ENCODE measurements at regions not wholly inside any gene's neighbourhood (a gene's known extent, or its start where the extent isn't known, plus 50 kb on each side); places are given as distances from the start of the nearest gene placed in this dataset.

GRCh38 chr17:77564278-77564920 is 394.1 kb upstream of the TNRC6C start:
- no peaks in the 10 kb centered on the region for H3K4me1 ChIP-seq (ENCODE audit: control insufficient read depth, insufficient read depth, low read length)
- H3K9me3 ChIP-seq (ENCODE audit: control insufficient read depth, insufficient read depth, low read length): no peaks in the 10 kb centered on the region
- WGBS (ENCODE audit: insufficient coverage, insufficient read length): no CpG with 5 or more reads among the region's 13 CpGs

DNA sequence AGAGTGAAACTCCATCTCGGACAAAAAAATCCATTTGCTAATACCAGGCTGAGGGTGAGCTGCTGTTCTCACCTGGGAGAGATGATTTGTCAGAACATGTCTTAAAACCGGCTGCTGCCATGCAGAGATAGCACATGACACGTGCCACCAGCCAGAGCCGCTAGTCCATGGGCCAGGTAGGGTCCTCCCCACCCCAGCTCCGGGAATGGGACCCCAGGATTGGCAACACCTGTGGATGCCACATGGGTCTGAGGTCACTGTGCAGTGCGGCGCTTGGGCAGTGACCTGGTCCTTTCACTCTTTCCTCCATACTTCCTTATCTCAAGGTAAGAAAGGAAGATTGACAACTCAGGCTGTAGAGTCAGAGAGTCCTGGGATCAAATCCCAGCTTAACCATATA is 393.3 kb upstream of the TNRC6C start:
- Histone ChIP-seq H3K4me1 (ENCODE audit: control insufficient read depth, insufficient read depth, low read length) (no peaks in the 10 kb centered on the region), H3K4me3 (ENCODE audit: low read length) (no peak overlapping the region), H3K27me3 (ENCODE audit: control insufficient read depth, insufficient read depth, low read length) (no peaks in the 10 kb centered on the region), H3K9me3 (ENCODE audit: control insufficient read depth, insufficient read depth, low read length) (no peaks in the 10 kb centered on the region), H3K36me3 (ENCODE audit: control insufficient read depth, insufficient read depth, low read length) (no peaks in the 10 kb centered on the region), H3K27ac (ENCODE audit: low read length) (no peak overlapping the region)
- DNase-seq (ENCODE audit: low read depth, low spot score): no peak
- WGBS (ENCODE audit: insufficient coverage, insufficient read length): no CpG with 5 or more reads among the region's 7 CpGs

More at GRCh38 chr17:77564278-77564920, 394.1 kb upstream of the TNRC6C start:
- Histone ChIP-seq H3K27me3 (ENCODE audit: control insufficient read depth, insufficient read depth, low read length) (no peaks in the 10 kb centered on the region), H3K36me3 (ENCODE audit: control insufficient read depth, insufficient read depth, low read length) (no peaks in the 10 kb centered on the region), H3K4me3 (ENCODE audit: low read length) (no peak overlapping the region), H3K27ac (ENCODE audit: low read length) (no peak overlapping the region)
- DNase-seq (ENCODE audit: low read depth, low spot score): no peak

GRCh38 chr17:77566151-77566550 is 392.4 kb upstream of the TNRC6C start:
- no peak overlapping the region for H3K4me3 ChIP-seq (ENCODE audit: low read length)
- no peaks in the 10 kb centered on the region for H3K36me3 ChIP-seq (ENCODE audit: control insufficient read depth, insufficient read depth, low read length)
- no peaks in the 10 kb centered on the region for H3K9me3 ChIP-seq (ENCODE audit: control insufficient read depth, insufficient read depth, low read length)
- no peak for DNase-seq (ENCODE audit: low read depth, low spot score)
- no CpG with 5 or more reads among the region's 7 CpGs for whole genome bisulfite sequencing (ENCODE audit: insufficient coverage, insufficient read length)
- H3K27ac ChIP-seq (ENCODE audit: low read length): no peak overlapping the region
- H3K4me1 ChIP-seq (ENCODE audit: control insufficient read depth, insufficient read depth, low read length): no peaks in the 10 kb centered on the region
- no peaks in the 10 kb centered on the region for H3K27me3 ChIP-seq (ENCODE audit: control insufficient read depth, insufficient read depth, low read length)

DNA sequence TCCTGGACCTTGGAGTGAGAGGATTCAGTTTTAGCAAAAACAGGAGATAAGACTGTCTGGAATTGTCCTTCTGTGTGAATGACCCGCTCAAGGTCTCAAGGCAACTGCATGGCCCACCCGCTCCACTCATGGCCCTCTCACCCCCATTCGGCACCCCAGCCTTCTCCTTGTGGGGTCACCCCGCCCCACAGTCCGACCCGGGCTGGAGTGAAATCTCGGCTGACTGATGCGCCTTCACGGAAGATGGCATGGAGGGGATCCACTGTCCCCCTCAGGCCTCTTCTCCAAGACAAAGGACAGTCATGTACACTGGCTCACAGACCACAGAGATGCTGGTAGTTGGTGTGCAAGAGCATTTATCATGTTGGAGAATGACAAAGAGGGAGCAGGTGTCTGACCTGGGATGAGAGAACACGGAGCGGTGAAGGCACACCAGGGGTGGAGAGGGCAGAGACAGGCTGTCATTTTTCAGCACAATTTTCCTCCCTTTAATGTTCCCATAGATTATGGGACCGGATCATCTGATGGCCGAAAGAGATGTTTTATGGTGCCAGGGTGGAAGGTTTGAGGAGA is 391.9 kb upstream of the TNRC6C start:
- no peaks in the 10 kb centered on the region for H3K9me3 ChIP-seq (ENCODE audit: control insufficient read depth, insufficient read depth, low read length)
- no peak for DNase-seq (ENCODE audit: low read depth, low spot score)
- no peak overlapping the region for H3K27ac ChIP-seq (ENCODE audit: low read length)
- H3K27me3 ChIP-seq (ENCODE audit: control insufficient read depth, insufficient read depth, low read length): no peaks in the 10 kb centered on the region
- H3K4me1 ChIP-seq (ENCODE audit: control insufficient read depth, insufficient read depth, low read length): no peaks in the 10 kb centered on the region
- no CpG with 5 or more reads among the region's 13 CpGs for WGBS (ENCODE audit: insufficient coverage, insufficient read length)
- H3K4me3 ChIP-seq (ENCODE audit: low read length): no peak overlapping the region
- H3K36me3 ChIP-seq (ENCODE audit: control insufficient read depth, insufficient read depth, low read length): no peaks in the 10 kb centered on the region

- Histone ChIP-seq H3K27ac (ENCODE audit: low read length) (no peak overlapping the region), H3K4me1 (ENCODE audit: control insufficient read depth, insufficient read depth, low read length) (no peaks in the 10 kb centered on the region), H3K36me3 (ENCODE audit: control insufficient read depth, insufficient read depth, low read length) (no peaks in the 10 kb centered on the region), H3K27me3 (ENCODE audit: control insufficient read depth, insufficient read depth, low read length) (no peaks in the 10 kb centered on the region), H3K9me3 (ENCODE audit: control insufficient read depth, insufficient read depth, low read length) (no peaks in the 10 kb centered on the region), H3K4me3 (ENCODE audit: low read length) (no peak overlapping the region)
- no peak for DNase-seq (ENCODE audit: low read depth, low spot score)
- WGBS (ENCODE audit: insufficient coverage, insufficient read length): no CpG with 5 or more reads among the region's 7 CpGs
These were observed 390.0 kb upstream of the TNRC6C start for GRCh38 chr17:77568540-77568939.

- Histone ChIP-seq H3K4me3 (ENCODE audit: low read length) (no peak overlapping the region), H3K4me1 (ENCODE audit: control insufficient read depth, insufficient read depth, low read length) (no peaks in the 10 kb centered on the region), H3K27me3 (ENCODE audit: control insufficient read depth, insufficient read depth, low read length) (no peaks in the 10 kb centered on the region), H3K27ac (ENCODE audit: low read length) (no peak overlapping the region), H3K36me3 (ENCODE audit: control insufficient read depth, insufficient read depth, low read length) (no peaks in the 10 kb centered on the region), H3K9me3 (ENCODE audit: control insufficient read depth, insufficient read depth, low read length) (no peaks in the 10 kb centered on the region)
- no peak for DNase-seq (ENCODE audit: low read depth, low spot score)
- WGBS (ENCODE audit: insufficient coverage, insufficient read length): no CpG with 5 or more reads among the region's 21 CpGs
These were observed 388.5 kb upstream of the TNRC6C start for GRCh38 chr17:77569846-77570564.

- Histone ChIP-seq H3K4me3 (ENCODE audit: low read length) (no peak overlapping the region), H3K9me3 (ENCODE audit: control insufficient read depth, insufficient read depth, low read length) (no peaks in the 10 kb centered on the region), H3K27me3 (ENCODE audit: control insufficient read depth, insufficient read depth, low read length) (no peaks in the 10 kb centered on the region), H3K36me3 (ENCODE audit: control insufficient read depth, insufficient read depth, low read length) (no peaks in the 10 kb centered on the region), H3K4me1 (ENCODE audit: control insufficient read depth, insufficient read depth, low read length) (no peaks in the 10 kb centered on the region), H3K27ac (ENCODE audit: low read length) (no peak overlapping the region)
- no CpG with 5 or more reads among the region's 7 CpGs for WGBS (ENCODE audit: insufficient coverage, insufficient read length)
- no peak for DNase-seq (ENCODE audit: low read depth, low spot score)
These were observed 388.0 kb upstream of the TNRC6C start for GRCh38 chr17:77570565-77570898.

- Histone ChIP-seq H3K36me3 (ENCODE audit: control insufficient read depth, insufficient read depth, low read length) (no peaks in the 10 kb centered on the region), H3K4me3 (ENCODE audit: low read length) (no peak overlapping the region), H3K9me3 (ENCODE audit: control insufficient read depth, insufficient read depth, low read length) (no peaks in the 10 kb centered on the region), H3K27ac (ENCODE audit: low read length) (no peak overlapping the region), H3K27me3 (ENCODE audit: control insufficient read depth, insufficient read depth, low read length) (no peaks in the 10 kb centered on the region), H3K4me1 (ENCODE audit: control insufficient read depth, insufficient read depth, low read length) (no peaks in the 10 kb centered on the region)
- no CpG with 5 or more reads among the region's 35 CpGs for WGBS (ENCODE audit: insufficient coverage, insufficient read length)
- DNase-seq (ENCODE audit: low read depth, low spot score): no peak
These were observed 387.1 kb upstream of the TNRC6C start for GRCh38 chr17:77571155-77571981.

GRCh38 chr17:77572065-77572601 is 386.4 kb upstream of the TNRC6C start:
- Histone ChIP-seq H3K36me3 (ENCODE audit: control insufficient read depth, insufficient read depth, low read length) (no peaks in the 10 kb centered on the region), H3K27ac (ENCODE audit: low read length) (no peak overlapping the region), H3K9me3 (ENCODE audit: control insufficient read depth, insufficient read depth, low read length) (no peaks in the 10 kb centered on the region), H3K27me3 (ENCODE audit: control insufficient read depth, insufficient read depth, low read length) (no peaks in the 10 kb centered on the region), H3K4me3 (ENCODE audit: low read length) (no peak overlapping the region), H3K4me1 (ENCODE audit: control insufficient read depth, insufficient read depth, low read length) (no peaks in the 10 kb centered on the region)
- DNase-seq (ENCODE audit: low read depth, low spot score): no peak
- WGBS (ENCODE audit: insufficient coverage, insufficient read length): no CpG with 5 or more reads among the region's 15 CpGs

- Histone ChIP-seq H3K27me3 (ENCODE audit: control insufficient read depth, insufficient read depth, low read length) (no peaks in the 10 kb centered on the region), H3K36me3 (ENCODE audit: control insufficient read depth, insufficient read depth, low read length) (no peaks in the 10 kb centered on the region), H3K4me1 (ENCODE audit: control insufficient read depth, insufficient read depth, low read length) (no peaks in the 10 kb centered on the region), H3K4me3 (ENCODE audit: low read length) (no peak overlapping the region), H3K9me3 (ENCODE audit: control insufficient read depth, insufficient read depth, low read length) (no peaks in the 10 kb centered on the region), H3K27ac (ENCODE audit: low read length) (no peak overlapping the region)
- DNase-seq (ENCODE audit: low read depth, low spot score): no peak
- no CpG with 5 or more reads among the region's 5 CpGs for WGBS (ENCODE audit: insufficient coverage, insufficient read length)
These were observed 385.7 kb upstream of the TNRC6C start for GRCh38 chr17:77572851-77573250.

Measured in iPS DF 6.9 (cell line).